GM18858 (cell line): ENCODE measurements at regions not wholly inside any gene's neighbourhood (a gene's known extent, or its start where the extent isn't known, plus 50 kb on each side); places are given as distances from the start of the nearest gene placed in this dataset.

Source experiments
- ATAC-seq: cut with Tn5 transposase; IDR thresholded peaks from one replicate; pipeline ENCODE4 v1.9.1; 2021; ENCODE audit not compliant: unreplicated experiment

DNA sequence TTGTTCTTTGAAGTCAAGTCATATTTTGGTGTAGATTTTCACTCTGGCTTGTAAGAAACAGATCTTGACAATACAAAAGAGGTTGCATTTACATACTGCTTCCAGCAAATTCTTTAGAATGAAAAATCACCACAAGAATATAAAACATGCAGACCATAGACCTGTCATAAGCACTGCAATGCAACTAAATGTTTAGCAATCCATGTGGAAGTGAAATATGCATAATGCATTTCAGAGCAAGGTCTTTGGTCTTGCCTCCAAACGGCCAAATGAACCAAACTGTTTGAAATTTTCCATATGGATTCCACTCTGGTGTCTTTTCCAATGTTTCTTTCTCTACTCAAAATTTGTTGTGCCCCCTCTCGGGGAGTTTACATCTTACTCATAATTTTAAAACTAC, 271.0 kb upstream of the CDH20 start:
- no peak for ATAC-seq

DNA sequence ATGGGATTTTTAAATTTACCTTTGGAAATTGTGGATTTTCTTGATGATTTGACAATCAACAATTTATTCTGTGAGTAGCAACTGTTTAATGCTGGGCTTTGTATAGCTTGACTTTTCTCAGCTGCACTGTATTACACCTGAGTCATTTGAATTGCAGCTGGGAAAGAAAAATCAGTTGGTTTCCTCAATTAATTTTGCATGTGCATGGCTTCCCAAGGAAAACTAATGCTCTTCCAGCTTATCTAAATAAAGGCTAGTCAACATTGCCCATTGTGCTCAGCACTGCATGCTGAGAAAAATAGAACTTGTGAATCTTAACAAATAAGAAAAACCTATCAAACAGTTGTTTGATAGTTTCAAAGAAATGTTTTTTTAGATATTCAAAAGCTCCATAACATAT, 268.3 kb upstream of the CDH20 start:
- ATAC-seq, result no peak

- no peak for ATAC-seq
These were observed 256.2 kb upstream of the CDH20 start for GRCh38 chr18:61076986-61077385.

GRCh38 chr18:61079714-61080113, 253.5 kb upstream of the CDH20 start:
- no peak for ATAC-seq

GRCh38 chr18:61080954-61081528, 252.2 kb upstream of the CDH20 start:
- no peak for ATAC-seq

DNA sequence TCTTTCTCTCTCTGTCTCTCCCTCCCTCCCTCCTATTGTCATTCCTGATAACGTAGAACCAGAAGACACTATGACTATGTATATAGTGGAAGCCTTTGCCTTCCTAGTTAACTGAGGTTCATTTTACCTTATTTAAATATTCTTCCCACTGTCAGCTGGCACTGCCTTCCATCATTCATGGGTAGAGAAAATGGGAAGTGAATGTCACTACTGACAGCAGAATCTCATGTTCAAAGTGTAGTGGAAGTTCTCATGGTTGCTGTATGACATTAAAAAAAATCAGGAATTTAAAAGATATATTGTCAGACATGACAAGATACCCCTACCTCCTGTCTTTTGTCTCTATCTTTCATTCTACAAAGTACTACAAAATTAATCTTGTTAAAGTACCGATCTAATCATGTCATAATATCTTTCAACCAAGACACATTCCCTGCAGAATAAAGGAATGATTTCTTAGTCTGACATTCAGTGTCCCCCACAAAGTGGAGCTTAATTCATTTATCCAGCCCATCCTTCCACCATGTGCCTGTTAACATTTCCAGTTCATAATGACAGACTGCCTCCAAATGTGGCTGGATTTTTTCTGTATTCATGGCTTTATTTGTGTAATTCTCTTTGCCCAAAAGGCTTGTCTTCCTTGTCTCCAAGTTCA, 250.1 kb upstream of the CDH20 start:
- ATAC-seq, result no peak

- ATAC-seq, result no peak
These were observed 248.2 kb upstream of the CDH20 start for GRCh38 chr18:61085036-61085435.

- no peak for ATAC-seq
These were observed 247.5 kb upstream of the CDH20 start for GRCh38 chr18:61085761-61086160.

DNA sequence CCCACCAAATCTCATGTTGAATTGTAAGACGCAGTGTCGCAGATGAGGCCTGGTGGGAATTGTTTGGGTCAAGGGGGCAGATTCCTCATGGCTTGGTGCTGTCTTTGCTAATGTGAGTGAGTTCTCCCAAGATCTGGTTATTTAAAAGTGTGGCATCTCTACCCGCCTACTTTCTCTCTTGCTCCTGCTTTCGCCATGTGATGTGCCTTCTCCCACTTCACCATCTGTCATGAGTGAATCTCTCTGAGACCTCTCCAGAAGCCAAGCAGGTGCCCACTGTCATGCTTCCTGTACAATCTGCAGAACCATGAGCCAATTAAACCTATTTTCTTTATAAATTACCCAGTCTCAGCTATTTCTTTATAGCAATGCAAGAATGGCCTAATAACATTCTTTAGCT, 246.6 kb upstream of the CDH20 start:
- no peak for ATAC-seq

- ATAC-seq, result no peak
These were observed 241.9 kb upstream of the CDH20 start for GRCh38 chr18:61091379-61091778.

GRCh38 chr18:61093965-61094364, 239.3 kb upstream of the CDH20 start:
- ATAC-seq, result no peak

DNA sequence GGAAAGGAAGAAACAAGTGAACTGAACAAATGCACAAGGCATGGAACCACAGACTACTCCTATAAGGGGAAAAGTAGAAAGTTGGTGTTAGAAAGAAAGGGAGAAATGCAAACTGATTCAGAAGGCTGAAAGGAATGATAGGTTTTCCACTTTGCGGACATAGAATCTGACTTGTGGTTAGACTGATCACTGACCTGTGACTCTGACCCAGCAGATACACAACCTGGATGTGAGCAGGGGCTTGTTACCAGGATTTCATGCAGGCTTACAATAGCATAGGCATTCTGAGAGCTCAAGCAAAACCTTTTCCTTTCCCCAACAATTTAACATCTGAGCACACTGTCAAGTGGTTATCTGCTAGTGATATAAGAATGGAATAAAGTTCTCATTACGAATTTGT, 237.0 kb upstream of the CDH20 start:
- ATAC-seq, result no peak

DNA sequence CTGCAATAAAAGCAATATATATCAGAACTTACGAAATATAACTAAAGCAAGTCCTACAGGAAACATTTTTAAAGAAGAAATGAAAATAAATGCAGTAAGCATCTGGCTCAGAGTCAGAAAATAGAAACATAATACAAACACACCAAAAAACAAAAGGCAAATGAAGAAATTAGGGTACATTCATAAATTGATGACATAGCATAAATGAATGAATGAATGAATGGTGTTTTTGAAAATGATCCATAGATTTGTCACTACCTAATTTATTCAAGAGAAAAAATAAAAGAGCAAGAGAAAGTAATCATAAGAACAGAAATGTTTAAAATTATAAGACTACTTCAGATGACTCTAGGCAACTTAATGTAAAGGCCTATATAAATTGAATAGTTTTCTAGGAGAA, 226.1 kb upstream of the CDH20 start:
- ATAC-seq, result no peak

- no peak for ATAC-seq
These were observed 224.5 kb upstream of the CDH20 start for GRCh38 chr18:61108706-61109105.

DNA sequence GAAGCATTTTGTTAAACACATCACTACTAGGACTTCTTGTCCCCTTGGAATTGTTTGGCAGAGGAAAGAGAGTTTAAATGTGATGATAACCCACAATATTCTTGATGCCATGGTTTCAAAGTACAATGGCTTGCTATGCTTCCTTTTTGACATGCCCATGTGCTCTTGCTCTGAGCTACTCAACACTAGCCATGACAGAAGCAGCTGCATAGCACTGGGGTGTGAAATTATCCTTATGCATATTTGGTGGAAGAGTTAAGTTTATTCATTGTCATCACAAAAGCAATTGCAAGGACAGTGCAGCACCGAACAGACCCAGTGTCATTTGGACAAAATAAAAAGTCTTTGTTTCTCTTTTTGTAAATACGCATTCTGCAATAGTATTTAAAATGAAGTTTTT, 209.9 kb upstream of the CDH20 start:
- no peak for ATAC-seq

DNA sequence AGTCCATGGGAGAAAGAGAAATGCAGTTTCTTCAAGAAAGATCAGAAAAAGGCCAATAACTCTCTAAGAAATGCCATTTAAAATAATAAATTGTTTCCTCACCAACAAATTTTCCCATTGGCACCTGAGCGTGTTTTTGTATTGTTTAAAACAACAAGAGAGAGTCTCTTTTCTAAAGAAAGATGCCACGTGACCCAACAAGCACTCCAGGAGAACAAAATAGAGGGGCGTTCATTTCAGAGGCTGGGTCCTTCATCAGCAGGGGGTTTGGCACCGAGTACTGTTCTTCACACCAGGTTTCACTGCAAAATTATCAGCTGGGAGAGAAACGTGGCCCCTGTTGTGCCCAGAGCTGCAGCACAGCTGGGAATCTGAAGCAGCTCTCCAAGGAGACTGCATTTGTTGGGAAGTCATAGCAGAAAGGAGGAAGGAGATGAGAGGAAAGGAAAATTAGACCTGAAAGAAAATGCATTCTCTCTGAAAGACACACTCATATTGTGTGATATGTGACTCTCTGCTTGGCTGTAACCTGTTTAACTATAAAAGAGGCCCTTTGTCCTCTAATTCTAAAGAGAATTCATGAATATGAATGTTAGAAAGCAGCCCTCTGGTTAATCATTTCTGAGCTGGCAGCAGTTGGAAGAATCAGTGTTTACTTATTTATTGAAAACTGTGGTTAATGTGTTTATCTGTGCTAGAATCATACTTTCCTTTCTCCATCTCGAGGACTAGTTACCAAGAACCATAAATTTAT, 205.3 kb upstream of the CDH20 start:
- no peak for ATAC-seq

- no peak for ATAC-seq
These were observed 204.2 kb upstream of the CDH20 start for GRCh38 chr18:61129001-61129400.

GRCh38 chr18:61132031-61132430, 201.2 kb upstream of the CDH20 start:
- no peak for ATAC-seq

GRCh38 chr18:61133783-61134182, 199.4 kb upstream of the CDH20 start:
- no peak for ATAC-seq

DNA sequence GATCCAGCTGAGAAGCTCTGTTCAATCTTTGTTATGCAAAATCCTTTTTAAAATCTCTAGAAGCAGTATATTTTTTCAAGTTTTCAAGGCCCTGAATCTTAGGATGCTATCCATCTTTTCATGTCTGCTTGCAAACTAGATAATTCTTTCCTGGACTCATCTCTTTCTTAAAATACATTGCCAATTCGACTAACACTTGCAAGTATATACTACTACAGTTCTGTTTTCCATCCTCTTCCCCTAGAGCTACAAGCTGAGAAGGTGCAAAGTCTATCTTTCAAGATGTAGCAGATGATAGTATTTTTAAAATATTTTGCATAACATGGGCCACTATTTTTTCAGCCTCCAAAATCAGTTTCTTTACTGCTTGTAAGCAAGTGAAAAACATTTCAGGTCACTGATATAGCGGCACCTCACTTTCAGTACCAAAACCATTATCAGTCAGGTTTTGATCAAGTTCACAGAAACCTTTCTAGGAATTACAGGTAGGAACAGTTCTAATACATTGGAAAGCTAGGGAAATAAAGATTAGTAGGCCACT, 196.4 kb upstream of the CDH20 start:
- no peak for ATAC-seq

DNA sequence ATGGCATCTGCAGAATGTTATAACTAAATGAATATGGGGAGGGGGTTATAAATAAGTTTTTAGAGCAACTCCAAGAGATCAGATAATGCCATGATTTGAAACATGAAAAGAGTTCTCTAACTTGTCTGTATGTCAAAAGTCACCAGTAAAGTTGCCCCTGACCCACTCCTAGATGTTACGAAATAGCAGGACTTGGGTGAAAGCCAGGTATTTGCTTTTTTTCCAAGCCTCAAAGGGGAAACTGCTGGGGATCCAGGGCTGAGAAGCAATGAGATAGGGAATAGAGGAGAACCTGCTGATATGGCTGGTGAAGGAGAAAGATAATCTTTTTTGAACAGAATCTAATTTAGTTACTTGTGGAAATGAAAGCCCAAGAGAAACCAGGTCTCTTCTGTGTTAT, 191.5 kb upstream of the CDH20 start:
- ATAC-seq, result no peak

- ATAC-seq, result no peak
These were observed 184.9 kb upstream of the CDH20 start for GRCh38 chr18:61148322-61148721.
